Ishikawa (cell line): ENCODE measurements at regions not wholly inside any gene's neighbourhood (a gene's known extent, or its start where the extent isn't known, plus 50 kb on each side); places are given as distances from the start of the nearest gene placed in this dataset.
A peak's percentile ranks its signal among the peaks of the same experiment; 100 is the strongest.

ENCODE experiments used
- CEBPB ChIP-seq: IDR thresholded peaks from 2 replicates; pipeline ENCODE4 v1.6.1; 2012
- CREB1 ChIP-seq: IDR thresholded peaks from 2 replicates; pipeline ENCODE4 v1.6.1; 2012; ENCODE audit warnings: low read depth
- EGR1 ChIP-seq: IDR thresholded peaks from 2 replicates; pipeline ENCODE4 v1.6.1; 2012
- EP300 ChIP-seq: IDR thresholded peaks from 2 replicates; pipeline ENCODE4 v1.6.1; 2012; ENCODE audit warnings: borderline replicate concordance
- FOXM1 ChIP-seq: IDR thresholded peaks from 2 replicates; pipeline ENCODE4 v1.6.1; 2012; ENCODE audit warnings: low read depth, borderline replicate concordance
- MAX ChIP-seq: IDR thresholded peaks from 2 replicates; pipeline ENCODE4 v1.6.1; 2012
- NFIC ChIP-seq: IDR thresholded peaks from 2 replicates; pipeline ENCODE4 v1.6.1; 2012
- RAD21 ChIP-seq: IDR thresholded peaks from 2 replicates; pipeline ENCODE4 v1.6.1; 2012; ENCODE audit warnings: low read depth
- REST ChIP-seq: IDR thresholded peaks from 2 replicates; pipeline ENCODE4 v1.6.1; 2012; ENCODE audit warnings: low read depth, mild to moderate bottlenecking
- TAF1 ChIP-seq: IDR thresholded peaks from 2 replicates; pipeline ENCODE4 v1.6.1; 2012; ENCODE audit warnings: low read depth, mild to moderate bottlenecking
- TCF12 ChIP-seq: IDR thresholded peaks from 2 replicates; pipeline ENCODE4 v1.6.1; 2012; ENCODE audit warnings: low read depth
- TEAD4 ChIP-seq: IDR thresholded peaks from 2 replicates; pipeline ENCODE4 v1.6.1; 2012
- USF1 ChIP-seq: IDR thresholded peaks from 2 replicates; pipeline ENCODE4 v1.6.1; 2012
- YY1 ChIP-seq: IDR thresholded peaks from 2 replicates; pipeline ENCODE4 v1.6.1; 2012; ENCODE audit warnings: low read depth
- ZBTB7A ChIP-seq: IDR thresholded peaks from 2 replicates; pipeline ENCODE4 v1.6.1; 2012; ENCODE audit warnings: low read depth

GRCh38 chr1:29642519-29642918 lies 406.2 kb downstream of the PTPRU start:
- TF ChIP-seq CEBPB (no peak), TAF1 (no peak), ZBTB7A (no peak), NFIC (no peak), TCF12 (no peak), MAX (no peak), FOXM1 (no peak), YY1 (no peak), TEAD4 (no peak), RAD21 (no peak), EGR1 (no peak)

GRCh38 chr1:29641921-29642320 lies 405.6 kb downstream of the PTPRU start:
- TF ChIP-seq RAD21 (no peak), TCF12 (no peak), NFIC (no peak), TAF1 (no peak), YY1 (no peak)

GRCh38 chr1:29640428-29640785 lies 404.1 kb downstream of the PTPRU start:
- TF ChIP-seq EP300: peak; percentile 45
- TF ChIP-seq CEBPB: no peak
- TF ChIP-seq EGR1: no peak
- TF ChIP-seq ZBTB7A: 0 out of 2 replicates have a peak, but pooled peaks have one; percentile 28
- TF ChIP-seq NFIC: peak; percentile 9
- TF ChIP-seq REST: no peak
- TF ChIP-seq TEAD4: no peak

- TF ChIP-seq FOXM1: peak; percentile 50; the same call in 1 of the 2 replicates
- peak; percentile 48 for TF ChIP-seq NFIC
- TF ChIP-seq ZBTB7A: no peak
- no peak for TF ChIP-seq CREB1
- peak; percentile 87 for TF ChIP-seq TEAD4
- peak; percentile 33; the same call in 1 of the 2 replicates for TF ChIP-seq MAX
- peak; percentile 55 for TF ChIP-seq TCF12
- peak; percentile 72; the same call in 1 of the 2 replicates for TF ChIP-seq EP300
- no peak for TF ChIP-seq TAF1
Observed at GRCh38 chr1:29639741-29640427, 403.6 kb downstream of the PTPRU start.

GRCh38 chr1:29639156-29639736 lies 402.9 kb downstream of the PTPRU start:
- TF ChIP-seq EP300 (no peak), REST (no peak), MAX (no peak), YY1 (0 out of 2 replicates have a peak, but pooled peaks have one; percentile 41), RAD21 (no peak), TCF12 (no peak), TAF1 (no peak), NFIC (peak; percentile 10; the same call in 1 of the 2 replicates), EGR1 (no peak), USF1 (no peak), TEAD4 (no peak)

- TF ChIP-seq FOXM1 (no peak), EP300 (no peak), RAD21 (no peak), NFIC (no peak), ZBTB7A (no peak)
Observed at GRCh38 chr1:29638281-29638680, 402.0 kb downstream of the PTPRU start.

- TF ChIP-seq CEBPB: no peak
- TF ChIP-seq RAD21: no peak
- TF ChIP-seq EP300: no peak
- TF ChIP-seq USF1: no peak
- no peak for TF ChIP-seq NFIC
- TF ChIP-seq MAX: no peak
- no peak for TF ChIP-seq CREB1
Observed at GRCh38 chr1:29636936-29637335, 400.6 kb downstream of the PTPRU start.
